Smooth muscle cell (in vitro differentiated cells): ENCODE measurements at regions not wholly inside any gene's neighbourhood (a gene's known extent, or its start where the extent isn't known, plus 50 kb on each side); places are given as distances from the start of the nearest gene placed in this dataset.

ENCODE experiments used
- DNase-seq: peaks from one replicate; lab custom pipeline; 2025; ENCODE audit not compliant: unreplicated experiment; lab: John Stamatoyannopoulos, UW
- H2AFZ ChIP-seq: fragments of 200-600 bp; sonication (generic); 2 replicates; pipeline ENCODE4 v1.6.0; 2016; ENCODE audit warnings: antibody characterized with exemption, low read depth, mild to moderate bottlenecking
- H3F3A ChIP-seq: fragments of 200-600 bp; sonication (generic); 2 replicates; pipeline ENCODE4 v1.6.0; 2017; ENCODE audit warnings: antibody characterized with exemption, low read depth
- H3K27ac ChIP-seq: fragments of 200-600 bp; sonication (generic); 2 replicates; pipeline ENCODE4 v1.5.1; 2016; ENCODE audit warnings: low read depth, mild to moderate bottlenecking
- H3K27me3 ChIP-seq: fragments of 200-600 bp; sonication (generic); 2 replicates; pipeline ENCODE4 v1.6.1; 2016; ENCODE audit warnings: low read depth, mild to moderate bottlenecking
- H3K36me3 ChIP-seq: fragments of 200-600 bp; sonication (generic); 2 replicates; pipeline ENCODE4 v1.5.1; 2016; ENCODE audit warnings: low read depth
- H3K4me1 ChIP-seq: fragments of 200-600 bp; sonication (generic); 2 replicates; pipeline ENCODE4 v1.5.1; 2016; ENCODE audit warnings: low read depth
- H3K4me2 ChIP-seq: fragments of 200-600 bp; sonication (generic); 2 replicates; pipeline ENCODE4 v1.6.0; 2016; ENCODE audit warnings: mild to moderate bottlenecking
- H3K4me3 ChIP-seq: fragments of 200-600 bp; sonication (generic); 2 replicates; pipeline ENCODE4 v1.5.1; 2016; ENCODE audit warnings: mild to moderate bottlenecking
- H3K79me2 ChIP-seq: fragments of 200-600 bp; sonication (generic); 2 replicates; pipeline ENCODE4 v1.6.0; 2016; ENCODE audit warnings: low read depth, mild to moderate bottlenecking
- H3K9ac ChIP-seq: fragments of 200-600 bp; sonication (generic); 2 replicates; pipeline ENCODE4 v1.6.0; 2016; ENCODE audit warnings: low read depth
- H3K9me3 ChIP-seq: fragments of 200-600 bp; sonication (generic); replicated peaks from 2 replicates; pipeline ENCODE4 v1.5.1; 2016; ENCODE audit warnings: low read depth
- H4K20me1 ChIP-seq: fragments of 200-600 bp; sonication (generic); 2 replicates; pipeline ENCODE4 v1.6.0; 2016; ENCODE audit warnings: low read depth
- CTCF ChIP-seq: fragments of 200-600 bp; sonication (generic); IDR thresholded peaks from 2 replicates; pipeline ENCODE4 v1.5.1; 2017; ENCODE audit warnings: borderline replicate concordance, mild to moderate bottlenecking, antibody characterized with exemption; ENCODE audit not compliant: insufficient read depth, poor library complexity, severe bottlenecking
- WGBS: methylation state at CpG from one replicate; pipeline ENCODE4 v1.1.7; 2016; ENCODE audit warnings: low lambda C conversion rate; 5-methylcytosine and 5-hydroxymethylcytosine counted together

GRCh38 chr11:37026741-37027140 is 428.7 kb upstream of the RAG2 start:
- H3K36me3 ChIP-seq, result no peaks in the 10 kb centered on the region
- 89% methylated on average over 5 of the region's 5 CpGs for WGBS

GRCh38 chr11:37026326-37026725 is 428.3 kb upstream of the RAG2 start:
- Histone ChIP-seq H3F3A (no peaks in the 10 kb centered on the region), H3K79me2 (no peaks in the 10 kb centered on the region), H3K4me2 (no peak overlapping the region), H2AFZ (no peak overlapping the region), H3K36me3 (no peaks in the 10 kb centered on the region), H3K4me1 (no peaks in the 10 kb centered on the region), H3K27ac (no peak overlapping the region), H4K20me1 (no peaks in the 10 kb centered on the region), H3K9ac (no peak overlapping the region), H3K4me3 (no peak overlapping the region), H3K9me3 (no peaks in the 10 kb centered on the region), H3K27me3 (no peaks in the 10 kb centered on the region)
- DNase-seq, result no peak
- no peak for TF ChIP-seq CTCF
- WGBS, result 47% methylated on average over 3 of the region's 3 CpGs

More at GRCh38 chr11:37026741-37027140, 428.7 kb upstream of the RAG2 start:
- no peak for TF ChIP-seq CTCF
- Histone ChIP-seq H4K20me1 (no peaks in the 10 kb centered on the region), H3K9me3 (no peaks in the 10 kb centered on the region), H3K9ac (no peak overlapping the region), H3K27ac (no peak overlapping the region), H2AFZ (no peak overlapping the region), H3K4me1 (no peaks in the 10 kb centered on the region), H3K4me2 (no peak overlapping the region), H3K4me3 (no peak overlapping the region), H3K79me2 (no peaks in the 10 kb centered on the region), H3F3A (no peaks in the 10 kb centered on the region), H3K27me3 (no peaks in the 10 kb centered on the region)
- no peak for DNase-seq

GRCh38 chr11:37006563-37006962 is 408.5 kb upstream of the RAG2 start:
- Histone ChIP-seq H3K27ac (no peak overlapping the region), H3K27me3 (no peaks in the 10 kb centered on the region), H3K79me2 (no peaks in the 10 kb centered on the region), H3K4me2 (no peak overlapping the region), H3K36me3 (no peaks in the 10 kb centered on the region), H3K4me1 (no peaks in the 10 kb centered on the region), H3K4me3 (no peak overlapping the region), H3F3A (no peaks in the 10 kb centered on the region), H2AFZ (no peak overlapping the region), H3K9me3 (no peaks in the 10 kb centered on the region), H3K9ac (no peak overlapping the region), H4K20me1 (no peaks in the 10 kb centered on the region)
- no peak for DNase-seq
- WGBS, result 95% methylated on average over 4 of the region's 4 CpGs
- no peak for TF ChIP-seq CTCF

- H3K9me3 ChIP-seq, result no peaks in the 10 kb centered on the region
- no peaks in the 10 kb centered on the region for H4K20me1 ChIP-seq
- no peaks in the 10 kb centered on the region for H3K79me2 ChIP-seq
- no peak for TF ChIP-seq CTCF
- no peaks in the 10 kb centered on the region for H3K4me1 ChIP-seq
- no peak overlapping the region for H3K4me3 ChIP-seq
- H3F3A ChIP-seq, result no peaks in the 10 kb centered on the region
- no peak overlapping the region for H3K9ac ChIP-seq
- 50% methylated on average over 3 of the region's 3 CpGs for WGBS
- H3K4me2 ChIP-seq, result no peak overlapping the region
- no peaks in the 10 kb centered on the region for H3K36me3 ChIP-seq
- no peak overlapping the region for H2AFZ ChIP-seq
- DNase-seq, result no peak
- no peaks in the 10 kb centered on the region for H3K27me3 ChIP-seq
- H3K27ac ChIP-seq, result no peak overlapping the region
Measured at GRCh38 chr11:37002831-37003230, 404.8 kb upstream of the RAG2 start.
